Right kidney (tissue), 1 donor: ENCODE measurements at regions not wholly inside any gene's neighbourhood (a gene's known extent, or its start where the extent isn't known, plus 50 kb on each side); places are given as distances from the start of the nearest gene placed in this dataset.
"Not testable (repeated sequence)": the region's sequence is repeated elsewhere in the genome, so short reads cannot be mapped to it uniquely, and the experiment has no call there.

ENCODE experiments used
- DNase-seq: peaks from one replicate; pipeline ENCODE4 v3.0.0-alpha.2; 2016

DNA sequence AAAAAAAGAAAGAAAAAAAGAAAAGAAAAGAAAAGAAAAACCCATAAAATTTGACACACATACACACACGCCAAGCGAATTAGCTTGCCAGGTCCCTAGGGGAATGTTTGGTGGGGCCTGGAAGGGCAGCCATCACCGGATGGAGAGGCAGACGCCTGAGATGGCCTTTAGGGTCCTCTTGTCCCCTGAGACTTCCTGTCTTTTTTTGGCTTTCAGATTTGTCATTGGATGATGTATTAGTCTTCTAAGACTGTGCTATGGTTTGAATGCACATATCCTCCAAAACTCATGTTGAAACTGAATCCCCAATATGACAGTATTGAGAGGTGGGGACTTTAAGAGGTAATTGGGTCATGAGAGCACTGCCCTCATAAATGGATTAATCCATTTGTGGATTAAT lies 211.8 kb downstream of the TOMM20 start:
- DNase-seq, result no peak

DNA sequence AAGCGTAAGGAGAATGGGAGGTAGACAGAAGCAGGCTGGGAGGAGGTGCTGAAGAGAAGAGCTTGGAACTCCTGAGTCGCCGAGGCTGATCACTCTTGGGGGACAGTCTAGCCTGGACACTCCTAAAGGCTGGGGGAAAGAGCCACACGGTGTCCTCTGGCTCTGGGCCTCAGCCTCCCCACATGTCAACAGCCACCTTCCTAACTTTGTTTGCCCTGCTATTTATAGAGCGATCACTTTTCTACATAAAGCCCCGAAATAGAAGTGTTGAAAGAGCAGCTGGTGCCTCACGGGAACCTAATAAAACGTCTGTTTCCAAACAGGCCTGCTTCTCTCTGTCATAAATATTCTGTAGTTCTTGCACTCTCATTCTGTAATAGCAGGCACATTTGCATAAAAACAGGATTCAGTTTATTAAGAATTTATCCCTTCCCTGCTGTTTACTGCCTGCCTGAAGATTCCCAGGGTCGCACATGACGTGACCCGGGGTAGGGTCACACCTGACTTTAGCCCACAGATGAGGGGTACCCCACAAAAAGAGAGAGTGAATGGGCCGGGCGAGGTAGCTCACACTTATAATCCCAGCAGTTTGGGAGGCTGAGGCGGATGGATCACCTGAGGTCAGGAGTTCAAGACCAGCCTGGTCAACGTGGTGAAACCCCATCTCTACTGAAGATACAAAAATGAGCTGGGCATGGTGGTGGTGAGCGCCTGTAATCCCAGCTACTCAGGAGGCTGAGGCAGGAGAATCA lies 212.5 kb downstream of the TOMM20 start:
- no peak for DNase-seq

DNA sequence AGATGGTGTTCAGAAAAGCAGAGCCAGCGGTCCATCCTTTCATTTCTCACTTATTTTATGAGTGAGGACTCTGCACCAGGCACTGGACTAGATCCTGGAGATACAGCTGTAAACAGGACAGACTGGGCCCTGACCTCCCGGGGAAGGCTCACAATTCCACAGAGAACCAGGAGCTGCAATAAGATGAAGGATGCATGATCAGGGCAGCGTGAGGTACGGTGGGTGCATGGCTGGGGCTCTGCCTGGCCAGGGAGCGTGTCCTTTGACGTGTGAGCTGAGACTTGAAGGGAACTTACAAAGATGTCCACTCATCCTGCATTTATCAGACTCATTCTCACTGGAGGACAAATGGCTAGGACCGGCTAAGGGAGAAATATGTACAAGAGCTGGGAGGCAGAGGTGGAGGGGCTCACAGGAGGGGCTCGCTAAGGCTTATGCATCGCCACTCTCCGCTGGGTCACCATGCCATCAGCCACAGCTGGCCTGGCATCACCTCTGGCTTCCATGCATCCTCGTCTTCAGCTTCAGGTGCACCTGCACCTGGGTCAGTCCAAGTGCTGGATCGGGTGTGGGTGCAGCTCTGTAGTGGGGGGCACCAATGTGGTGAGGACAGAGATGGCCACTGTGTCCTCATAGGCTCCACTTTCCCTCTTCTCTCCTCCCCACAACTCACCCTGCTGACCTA lies 213.9 kb downstream of the TOMM20 start:
- no peak for DNase-seq

DNA sequence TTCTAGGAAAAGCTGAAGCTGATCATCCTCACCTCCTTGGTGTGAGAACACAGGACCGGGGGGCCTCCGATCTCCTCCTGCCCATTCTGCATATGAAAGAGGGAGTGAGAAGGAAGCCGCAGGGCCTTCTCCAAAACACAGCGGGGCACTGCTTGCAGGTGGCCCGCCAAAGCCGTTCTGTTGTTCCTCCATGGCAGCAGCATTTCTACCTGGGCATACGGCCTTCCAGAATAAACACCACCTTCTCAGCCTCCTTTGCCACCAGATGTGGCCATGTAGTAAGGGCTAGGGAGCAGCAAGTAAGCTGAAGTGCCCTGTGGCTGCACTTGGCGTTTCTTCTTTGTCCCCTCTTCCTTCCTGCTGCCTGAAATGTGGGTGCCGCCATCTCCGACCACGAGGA lies 214.9 kb downstream of the TOMM20 start:
- DNase-seq, result no peak

DNA sequence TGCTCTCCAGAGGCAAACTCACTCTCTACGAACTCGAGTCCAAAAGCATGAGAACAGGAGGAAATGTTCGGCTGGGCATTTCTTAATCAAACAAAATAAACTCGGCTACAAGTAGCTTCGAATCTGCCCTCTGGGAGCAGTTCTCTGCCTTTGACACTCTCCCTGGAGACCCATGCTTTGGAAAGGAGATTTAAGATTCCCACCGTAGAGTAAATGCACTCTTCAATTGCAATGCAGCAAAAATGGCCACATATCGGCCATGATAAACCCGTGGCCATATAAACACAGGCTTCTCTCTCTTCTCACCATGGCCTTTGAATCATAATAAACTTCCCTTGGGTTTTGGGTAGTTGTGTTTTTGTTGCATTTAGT lies 215.4 kb downstream of the TOMM20 start:
- DNase-seq, result no peak

DNA sequence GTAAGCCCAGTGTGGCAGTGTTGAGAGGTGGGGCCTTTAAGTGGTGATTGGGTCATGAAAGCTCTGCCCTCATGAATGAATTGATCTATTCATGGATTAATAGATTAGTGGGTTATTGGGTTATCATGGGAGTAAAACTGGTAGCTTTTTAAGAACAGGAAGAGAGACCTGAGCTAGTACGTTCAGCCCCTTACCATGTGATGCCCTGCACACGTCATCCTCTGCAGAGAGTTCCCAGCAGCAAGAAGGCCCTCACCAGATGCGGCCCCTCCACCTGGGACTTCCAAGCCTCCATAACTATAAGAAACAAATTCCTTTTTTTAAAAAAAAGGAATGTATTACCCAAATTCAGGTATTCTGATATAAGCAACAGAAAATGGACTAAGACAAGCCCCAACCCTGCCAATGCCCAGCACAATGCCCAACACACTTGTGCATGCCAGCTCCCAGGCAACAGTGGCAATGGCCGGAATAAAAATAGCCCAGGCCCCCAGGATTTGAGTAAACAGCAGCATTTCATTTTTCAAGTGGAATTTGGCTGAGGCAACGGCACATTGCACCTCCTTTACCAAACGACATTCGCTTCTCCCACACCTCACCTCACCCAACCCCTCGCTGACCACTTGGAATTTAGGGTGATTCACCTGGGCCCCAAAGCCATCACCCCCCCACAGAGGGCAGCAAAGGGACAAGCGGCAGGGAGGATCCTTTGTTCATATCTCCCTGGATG lies 215.9 kb downstream of the TOMM20 start:
- no peak for DNase-seq

DNA sequence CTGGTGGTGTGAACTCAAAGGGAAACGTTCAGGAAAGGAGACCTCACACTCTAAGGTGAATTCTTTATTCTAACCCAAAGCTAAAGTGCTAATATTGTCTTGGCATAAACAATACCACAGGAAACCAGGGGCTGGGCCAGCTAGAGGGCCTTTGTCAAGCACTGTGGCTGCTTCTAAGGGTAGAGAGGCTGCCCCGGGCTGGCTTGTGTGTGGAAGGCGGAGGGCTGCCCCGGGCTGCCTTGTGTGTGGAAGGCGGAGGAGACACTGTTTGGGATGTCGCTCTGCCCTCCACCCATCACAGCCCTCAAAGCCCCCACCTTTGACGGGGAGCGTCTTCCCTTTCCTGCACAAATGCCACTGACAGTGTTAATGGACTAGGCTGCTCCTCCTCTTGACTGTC lies 216.8 kb downstream of the TOMM20 start:
- DNase-seq, result no peak

DNA sequence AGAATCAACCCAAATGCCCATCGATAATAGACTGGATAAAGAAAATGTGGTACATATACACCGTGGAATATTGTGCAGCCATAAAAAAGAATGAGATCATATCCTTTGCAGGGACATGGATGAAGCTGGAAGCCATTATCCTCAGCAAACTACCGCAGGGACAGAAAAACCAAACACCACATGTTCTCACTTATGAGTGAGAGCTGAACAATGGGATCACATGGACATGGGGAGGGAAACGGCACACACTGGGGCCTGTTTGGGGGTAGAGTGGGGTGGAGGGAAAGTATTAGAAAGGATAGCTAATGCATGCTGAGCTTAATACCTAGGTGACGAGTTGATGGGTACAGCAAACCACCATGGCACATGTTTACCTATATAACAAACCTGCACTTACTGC lies 217.5 kb downstream of the TOMM20 start:
- not testable (repeated sequence) for DNase-seq

DNA sequence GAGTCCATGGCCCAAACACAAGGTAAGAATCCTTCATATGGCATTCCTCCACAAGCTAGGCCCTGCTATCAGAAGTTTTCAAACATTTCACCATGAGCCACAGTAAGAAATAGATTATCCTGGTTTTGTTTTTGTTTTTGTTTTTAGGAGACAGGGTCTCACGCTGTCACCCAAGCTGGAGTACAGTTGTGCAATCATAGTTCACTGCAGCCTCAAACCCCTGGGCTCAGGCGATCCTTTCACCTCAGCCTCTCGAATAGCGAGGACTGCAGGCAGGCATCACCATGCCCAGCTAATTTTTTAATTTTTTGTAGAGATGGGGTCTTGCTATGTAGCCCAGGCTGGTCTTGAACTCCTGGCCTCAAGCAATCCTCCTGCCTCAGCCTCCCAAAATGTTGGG lies 218.8 kb downstream of the TOMM20 start:
- DNase-seq, result no peak

DNA sequence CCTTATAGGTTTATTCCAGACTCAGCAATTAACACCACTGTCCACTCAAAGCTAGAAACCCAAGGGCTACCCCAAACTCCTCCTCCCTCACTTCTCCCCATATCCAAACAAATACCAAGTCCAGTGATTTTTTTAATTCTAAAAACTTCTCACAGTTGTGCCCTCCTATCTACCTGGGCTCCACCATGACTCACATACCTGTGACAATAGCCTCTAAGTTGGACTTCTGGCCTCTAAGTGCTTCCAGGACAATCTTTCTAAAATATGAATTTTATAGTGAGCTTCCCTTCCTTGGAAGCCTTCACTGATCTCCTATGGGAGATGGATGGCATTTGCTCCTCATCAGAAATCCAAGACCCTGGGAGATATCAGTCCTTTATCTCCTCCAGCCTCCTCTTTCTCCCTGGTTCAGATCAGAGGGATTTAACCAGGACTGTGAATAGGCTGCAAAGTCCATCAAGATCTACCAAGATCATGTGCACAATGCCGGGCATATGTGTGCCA lies 219.3 kb downstream of the TOMM20 start:
- no peak for DNase-seq

DNA sequence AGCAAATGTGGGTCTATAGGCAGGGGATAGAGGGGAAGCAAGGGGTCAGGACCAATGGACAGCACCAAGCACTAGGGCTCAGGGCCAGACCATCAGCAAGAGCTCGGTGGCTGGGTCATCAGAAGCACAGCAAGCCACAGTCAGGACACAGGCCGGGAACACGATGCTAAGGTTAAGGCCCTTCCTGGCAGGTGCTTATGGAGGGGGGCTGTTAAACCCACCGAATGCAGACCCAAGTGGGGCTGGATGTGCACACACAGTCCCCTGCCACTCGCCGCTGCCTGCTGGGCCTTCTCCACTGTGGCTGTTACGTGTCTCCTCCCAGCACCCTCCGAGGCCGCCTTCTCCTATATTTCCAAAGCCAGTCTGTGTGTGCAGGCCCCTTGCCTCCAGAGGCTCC lies 220.1 kb downstream of the TOMM20 start:
- DNase-seq, result no peak

DNA sequence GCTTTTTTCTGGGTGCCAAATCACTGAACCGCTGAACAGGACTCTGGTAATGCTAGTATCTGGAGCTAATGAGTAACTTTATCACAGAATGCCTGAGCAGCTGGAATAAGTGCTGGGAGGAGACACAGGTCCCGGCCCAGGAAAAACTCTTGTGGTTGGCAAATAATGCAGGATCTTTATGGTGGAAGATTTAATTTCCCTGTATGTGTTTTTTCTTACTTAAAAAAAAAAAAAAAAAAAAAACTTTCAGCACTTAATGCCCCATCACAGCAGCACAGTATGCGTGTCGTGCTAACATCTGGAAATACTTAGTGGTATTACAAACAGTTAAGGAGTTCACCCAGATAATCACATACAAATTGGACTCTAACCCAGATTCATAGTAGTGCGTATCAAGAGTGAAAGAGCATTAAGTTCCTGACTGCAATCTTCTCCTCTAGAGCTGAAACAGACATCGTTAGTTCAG lies 220.7 kb downstream of the TOMM20 start:
- no peak for DNase-seq

DNA sequence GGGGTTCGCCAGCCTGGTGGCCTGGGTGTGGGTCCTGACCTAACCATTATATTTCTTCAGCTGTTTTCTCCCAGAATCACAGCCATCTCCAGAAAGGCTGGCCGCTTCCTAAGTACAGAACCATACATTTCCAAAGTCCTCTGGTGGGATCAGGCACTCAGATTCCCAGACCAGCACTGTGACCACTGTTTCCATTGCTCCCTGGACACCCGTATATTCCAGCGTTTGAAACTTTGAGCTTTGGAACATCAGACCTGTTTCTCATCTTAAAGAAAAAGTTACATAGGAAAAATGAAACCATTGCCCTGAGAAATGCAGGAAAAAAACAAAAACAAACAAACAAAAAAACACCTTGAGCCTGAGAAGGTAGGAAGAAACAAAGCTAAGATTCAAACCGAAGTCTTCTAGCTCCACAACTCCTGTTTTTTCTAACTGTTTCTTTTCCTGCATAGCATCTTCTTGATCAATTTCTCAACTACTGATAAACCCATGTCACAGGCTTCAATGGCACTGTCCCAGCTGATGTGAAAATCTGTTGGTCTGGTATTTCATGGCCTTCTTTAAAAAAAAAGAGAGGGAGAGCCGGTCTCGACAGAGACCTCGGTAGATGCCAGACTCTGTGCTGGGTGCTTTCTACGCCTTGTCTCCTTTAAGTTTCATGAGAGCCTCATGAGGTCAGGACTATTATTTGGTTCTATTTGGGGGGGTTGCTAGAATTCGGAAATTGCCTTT lies 221.3 kb downstream of the TOMM20 start:
- peak; percentile 58 for DNase-seq

DNA sequence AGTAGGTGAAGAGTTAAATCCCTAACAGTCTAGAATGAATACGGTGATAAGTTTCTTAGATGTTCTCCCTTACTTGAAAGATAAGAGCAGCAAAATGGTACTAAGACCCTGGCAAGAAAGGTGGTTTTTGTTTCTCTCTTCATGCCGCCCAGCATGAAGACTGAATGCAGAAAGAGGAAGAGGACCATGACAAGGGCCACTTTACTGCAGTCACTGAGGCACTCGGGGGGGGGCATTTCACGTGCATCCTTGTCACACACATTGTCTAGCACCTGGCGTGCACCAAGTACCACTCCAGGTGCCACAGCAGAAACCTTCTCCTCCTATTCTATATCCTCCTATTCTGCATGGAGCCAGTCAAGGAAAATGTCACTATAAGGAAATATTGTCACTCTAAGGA lies 222.0 kb downstream of the TOMM20 start:
- DNase-seq, result no peak

DNA sequence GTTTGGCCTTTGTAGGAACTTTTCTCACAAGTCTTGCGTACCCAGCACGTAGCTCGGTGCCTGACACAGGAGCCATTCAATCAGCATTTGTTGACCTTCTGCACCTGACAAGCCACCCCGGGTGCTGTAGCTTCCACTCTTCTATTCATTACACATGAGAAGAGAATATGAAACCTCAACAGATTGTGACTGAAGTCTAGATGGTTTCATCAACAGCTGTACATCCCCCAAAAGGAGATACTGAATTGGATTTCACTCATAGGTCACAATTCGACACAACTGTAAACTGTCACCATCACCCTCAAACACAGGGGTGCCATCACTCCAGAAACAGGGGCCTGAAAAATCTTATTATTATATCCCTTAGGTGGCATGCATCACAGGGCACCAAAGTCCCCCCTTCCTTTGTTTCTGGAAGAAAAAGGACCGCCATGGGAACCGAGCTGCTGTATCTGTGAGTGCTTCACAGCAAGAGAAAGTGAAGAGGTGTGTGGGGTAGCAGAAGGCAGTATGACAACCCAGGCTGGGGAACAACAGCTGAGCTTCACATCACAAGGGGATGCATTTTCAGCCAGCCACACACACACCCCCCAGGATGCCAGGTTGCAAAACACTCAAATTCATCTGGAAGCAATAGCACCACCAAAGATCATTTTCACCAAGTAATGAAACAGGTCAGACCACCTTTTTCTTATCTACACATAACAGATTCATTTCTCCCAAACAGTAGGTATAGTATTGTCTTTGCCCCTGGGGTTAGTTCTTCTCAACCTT lies 225.7 kb downstream of the TOMM20 start:
- no peak for DNase-seq

DNA sequence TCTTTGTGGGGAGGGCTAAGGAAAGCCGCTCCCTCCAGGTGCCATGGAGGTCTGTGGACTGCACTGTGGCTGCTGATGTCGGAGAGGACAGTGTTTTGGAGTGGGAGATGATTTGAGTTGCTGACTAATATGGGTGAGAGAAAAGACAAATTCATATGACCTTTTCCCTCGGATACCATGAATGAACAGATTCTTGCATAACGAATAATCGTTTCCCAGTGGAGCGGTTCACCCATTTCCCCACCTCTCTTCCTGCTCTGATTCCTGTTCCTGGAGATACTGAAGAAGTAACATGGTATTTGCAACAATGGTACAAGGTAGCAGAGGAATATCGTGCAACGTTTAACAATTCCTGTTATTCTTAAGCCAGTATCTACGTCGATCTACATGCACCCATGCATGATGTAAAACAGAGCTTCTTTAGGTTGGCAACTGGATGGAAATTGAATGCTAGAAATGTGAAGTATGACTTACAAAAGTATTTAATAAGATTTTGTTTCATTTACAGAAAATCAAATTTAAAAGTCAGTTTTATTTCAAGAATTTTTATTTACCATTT lies 227.1 kb downstream of the TOMM20 start:
- DNase-seq, result no peak

DNA sequence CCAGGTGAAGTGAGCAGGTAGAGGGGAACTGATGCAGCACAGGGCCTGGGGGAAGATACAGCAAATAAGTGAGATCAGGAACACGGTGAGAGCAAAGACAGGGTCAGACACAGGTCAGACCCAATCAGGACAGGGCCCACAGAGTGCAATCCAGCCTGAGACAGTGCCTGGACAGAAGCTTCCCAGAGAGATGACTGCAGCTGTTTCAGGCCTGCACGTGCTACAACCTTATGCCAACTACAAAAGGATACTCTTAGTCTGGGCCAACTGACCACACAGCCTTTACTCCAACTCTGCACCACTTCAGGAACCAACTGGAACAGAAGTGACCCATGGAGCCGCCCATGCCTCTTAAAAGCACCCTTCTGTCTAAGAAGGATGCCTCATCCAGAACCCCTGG lies 228.0 kb downstream of the TOMM20 start:
- DNase-seq, result no peak

DNA sequence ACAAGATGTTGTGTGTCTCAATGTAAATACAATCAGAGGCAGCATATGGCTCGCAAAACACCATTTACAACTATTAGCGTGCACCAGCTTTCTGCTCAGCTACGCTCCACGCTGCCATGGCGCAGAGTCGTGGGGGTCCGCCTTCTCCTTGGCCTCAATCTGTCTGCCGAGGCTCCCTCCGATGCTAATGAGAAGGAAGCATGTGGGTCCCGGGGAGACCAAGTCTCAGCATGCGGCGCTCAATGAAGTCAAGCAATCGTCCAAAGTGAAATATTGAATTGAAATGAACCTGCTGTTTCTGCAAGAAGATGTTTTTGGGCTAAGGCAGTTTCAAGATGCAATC lies 228.9 kb downstream of the TOMM20 start:
- no peak for DNase-seq

DNA sequence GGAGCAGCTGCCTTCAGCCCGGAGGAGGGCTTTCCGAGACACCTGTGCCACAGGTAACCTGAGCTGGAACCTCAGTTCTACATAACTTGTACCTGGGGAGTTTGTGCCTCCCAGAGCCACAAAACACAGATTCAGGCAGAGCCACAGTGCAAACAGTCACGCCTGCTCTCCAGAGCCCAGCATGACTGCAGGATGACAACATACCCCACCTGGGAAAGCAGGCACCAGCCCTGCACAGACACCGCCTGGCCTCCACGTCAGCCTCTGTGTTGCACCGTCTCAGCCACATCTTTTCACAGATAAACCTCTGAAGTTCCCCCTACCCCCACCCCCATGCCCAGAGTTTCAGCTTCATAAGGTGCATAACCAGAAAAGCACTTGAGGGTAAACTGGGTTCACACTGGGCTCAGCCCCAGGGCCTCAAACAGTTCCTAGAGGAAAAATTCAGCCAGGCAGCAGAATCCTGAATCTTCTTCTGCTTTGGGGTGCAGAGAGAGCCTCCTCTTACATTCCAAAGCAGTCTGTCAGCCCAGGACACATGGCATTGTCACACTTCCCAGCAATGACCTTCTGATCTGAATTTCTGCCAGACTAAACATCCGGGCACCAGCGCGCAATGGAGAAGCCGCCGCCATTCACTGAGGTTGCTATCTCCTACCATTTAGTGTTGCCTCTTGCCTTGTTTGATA lies 229.5 kb downstream of the TOMM20 start:
- no peak for DNase-seq

DNA sequence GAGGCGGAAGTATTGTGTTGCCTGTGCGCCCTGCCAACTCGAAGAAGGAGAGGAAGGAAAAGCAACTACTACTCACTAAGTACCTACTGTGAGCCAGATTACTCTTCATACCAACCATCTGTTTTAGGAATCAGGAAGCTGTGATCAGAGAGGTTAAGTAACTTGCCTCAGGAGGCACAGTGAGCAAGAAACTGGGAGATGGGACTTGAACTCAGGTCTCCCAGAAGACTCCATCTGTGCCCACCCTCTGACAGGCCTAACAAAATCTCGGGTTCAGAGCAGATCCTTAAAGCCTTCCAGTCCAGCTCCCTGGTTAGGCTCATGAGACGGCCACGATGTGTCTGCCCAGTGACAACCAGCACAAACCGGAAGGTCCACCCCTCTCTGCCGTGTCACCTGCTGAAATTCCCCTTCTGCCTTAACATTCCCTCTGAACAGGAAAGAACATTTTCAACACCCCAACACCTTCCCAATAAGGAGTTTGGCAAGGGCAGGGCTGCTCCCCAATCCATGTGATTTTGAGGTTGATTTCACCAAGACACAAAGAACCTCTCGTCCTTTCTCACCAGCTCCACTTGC lies 230.1 kb downstream of the TOMM20 start:
- no peak for DNase-seq
